Stimulated activated CD8-positive, alpha-beta memory T cell treated with anti-CD3 and anti-CD28 coated beads, Interleukin-2, amount 100 ng/mL, for 1 hour (primary cell): ENCODE measurements at regions not wholly inside any gene's neighbourhood (a gene's known extent, or its start where the extent isn't known, plus 50 kb on each side); places are given as distances from the start of the nearest gene placed in this dataset.
"Not testable (repeated sequence)": the region's sequence is repeated elsewhere in the genome, so short reads cannot be mapped to it uniquely, and the experiment has no call there.

ENCODE experiments used
- DNase-seq, 2 donors: peaks; one replicate each; pipeline ENCODE4 v3.0.0-alpha.2; 2020; ENCODE audit warnings: low read depth in 2 of 2

DNA sequence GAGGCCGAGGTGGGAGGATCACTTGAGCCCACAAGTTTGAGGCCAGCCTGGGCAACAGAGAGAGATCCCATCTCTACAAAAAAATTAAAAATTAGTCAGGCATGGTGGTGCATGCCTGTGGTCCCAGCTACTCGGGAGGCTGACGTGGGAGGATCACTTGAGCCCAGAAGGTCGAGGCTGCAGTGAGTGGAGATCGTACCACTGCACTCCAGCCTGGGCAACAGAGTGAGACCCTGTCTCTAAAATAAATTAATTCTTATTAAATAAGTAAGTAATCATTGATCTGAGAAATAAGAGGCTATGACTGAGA lies 452.6 kb downstream of the SOX9 start:
- not testable (repeated sequence) for DNase-seq

GRCh38 chr17:72574675-72575510 lies 454.1 kb downstream of the SOX9 start:
- no peak for DNase-seq

DNA sequence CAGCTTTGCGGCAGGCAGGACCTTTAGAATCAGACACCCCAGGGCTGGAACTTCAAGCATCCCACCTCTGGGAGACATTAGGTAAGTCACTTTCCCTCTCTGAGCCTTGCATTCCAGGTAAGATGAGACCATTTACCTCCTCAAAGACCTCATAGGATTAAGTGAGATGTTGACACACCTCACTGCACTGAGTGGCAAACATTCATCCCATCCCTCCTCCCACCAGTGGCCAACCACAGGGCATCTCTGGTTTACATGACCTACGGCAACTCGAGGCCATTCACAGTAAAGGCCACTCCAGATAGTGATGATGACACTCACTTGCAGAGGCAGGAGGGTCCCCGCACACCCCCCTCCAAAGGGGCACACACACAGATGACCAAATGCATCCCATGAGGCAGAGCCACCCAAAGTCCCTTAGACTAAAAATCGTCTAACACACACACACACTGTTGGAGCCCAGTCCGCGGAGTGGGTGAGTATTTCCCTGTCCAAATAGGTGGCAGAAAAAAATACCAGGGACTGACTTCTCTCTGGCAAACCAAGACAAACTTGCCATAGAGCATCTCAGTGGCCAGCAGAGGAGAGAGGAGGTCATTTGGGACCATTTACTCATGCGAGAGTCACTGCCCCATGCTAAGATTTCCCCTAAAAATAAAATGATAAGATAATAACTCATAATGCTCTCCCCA lies 454.9 kb downstream of the SOX9 start:
- DNase-seq: no peak

- no peak for DNase-seq
Observed at GRCh38 chr17:72576289-72576759, 455.5 kb downstream of the SOX9 start.

DNA sequence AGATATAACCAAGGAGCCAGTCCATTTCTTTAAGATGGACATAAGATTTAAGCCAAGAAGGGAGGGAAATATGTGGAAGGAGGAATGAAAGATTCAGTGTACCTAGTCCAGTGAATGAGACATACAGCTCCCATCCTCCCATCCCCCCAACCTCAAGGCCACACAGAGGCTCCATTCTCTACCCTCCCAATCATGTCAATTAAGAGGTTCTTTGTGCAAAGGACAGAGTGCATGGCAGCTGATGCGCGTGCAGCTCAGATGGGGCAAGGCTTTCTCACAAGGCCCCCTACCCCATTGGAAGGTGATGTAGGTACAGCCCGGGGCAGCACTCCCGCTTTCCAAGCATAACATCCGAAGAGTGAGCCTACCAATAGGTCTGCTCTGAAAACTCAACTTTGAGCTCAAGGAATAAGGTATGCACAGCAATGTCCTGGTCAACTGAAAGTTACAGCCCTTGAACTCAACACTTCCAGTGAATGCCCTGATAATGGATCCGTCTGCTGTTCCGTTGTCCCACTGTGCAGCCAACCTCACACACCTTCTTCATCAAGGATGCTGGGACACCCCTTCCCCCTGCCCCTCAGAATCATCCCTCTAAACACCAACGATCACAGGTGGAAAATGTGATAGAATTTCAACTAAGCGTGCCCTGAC lies 458.1 kb downstream of the SOX9 start:
- DNase-seq: no peak

DNA sequence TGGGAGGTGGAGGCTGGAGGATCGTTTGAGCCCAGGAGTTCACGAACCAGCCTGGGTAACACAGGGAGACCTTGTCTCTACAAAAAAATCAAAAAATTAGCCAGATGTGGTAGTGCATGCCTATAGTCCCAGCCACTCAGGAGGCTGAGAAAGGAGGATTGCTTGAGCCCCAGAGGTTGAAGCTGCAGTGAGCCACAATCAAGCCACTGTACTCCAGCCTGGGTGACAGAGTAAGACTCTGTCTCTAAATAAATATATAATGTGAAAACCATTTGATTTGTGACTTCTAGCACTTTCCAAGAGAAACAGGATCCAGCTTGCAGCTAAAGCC lies 459.1 kb downstream of the SOX9 start:
- DNase-seq: no peak

DNA sequence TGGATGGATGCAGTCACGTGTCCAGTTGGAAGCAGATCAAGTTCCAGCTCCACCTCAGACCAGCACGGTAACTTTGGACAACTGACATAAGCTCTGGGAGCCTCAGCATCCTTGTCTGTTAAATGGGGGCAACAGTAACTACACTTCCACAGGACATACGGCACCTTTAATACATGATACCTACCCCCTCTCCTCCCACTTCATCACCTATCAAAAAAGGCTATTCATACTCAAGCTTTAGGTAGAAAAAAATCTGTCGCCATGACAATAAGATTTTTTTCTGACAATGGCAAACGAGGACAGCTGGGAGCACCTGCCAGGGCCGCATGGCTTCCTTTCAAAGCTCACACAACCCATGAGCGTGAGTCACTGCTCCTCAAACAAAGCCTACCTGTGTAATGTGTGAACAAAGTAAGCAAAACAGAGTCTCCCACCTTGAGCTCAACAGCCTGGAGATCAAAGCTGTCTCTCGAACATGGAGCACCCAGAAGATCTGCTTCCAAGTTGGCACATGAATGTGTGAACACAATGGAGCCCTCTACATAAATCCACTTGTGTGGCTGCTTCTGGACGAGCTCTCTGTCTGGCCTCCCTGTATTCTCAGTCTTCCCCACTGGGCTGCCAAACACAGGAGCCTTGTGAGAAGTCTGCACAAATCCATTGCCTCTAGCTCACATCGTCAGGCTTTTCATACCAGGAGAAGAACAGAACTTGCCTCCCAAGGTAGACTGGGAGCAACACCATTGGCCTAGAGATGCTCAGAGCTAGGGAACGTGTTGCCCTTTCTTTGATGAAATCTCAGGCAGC lies 459.7 kb downstream of the SOX9 start:
- no peak for DNase-seq

DNA sequence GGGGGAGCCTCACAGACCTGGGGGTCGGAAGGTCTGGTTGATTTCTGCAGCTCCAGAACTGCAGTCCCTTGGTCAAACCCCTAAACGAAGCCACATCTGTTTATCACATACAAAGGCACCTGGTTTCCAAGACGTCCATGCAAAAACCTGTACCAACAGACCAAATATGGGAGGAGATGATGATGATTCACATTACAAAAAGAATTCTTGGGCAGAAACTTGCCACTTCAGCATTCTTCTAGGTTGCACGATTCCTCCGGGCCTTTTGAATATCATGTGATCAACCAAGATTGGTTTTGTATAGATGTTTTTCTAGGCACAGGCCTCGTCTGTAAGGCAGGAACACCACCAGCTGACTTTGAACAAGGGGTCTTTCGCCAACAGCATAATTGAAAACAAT lies 466.3 kb downstream of the SOX9 start:
- DNase-seq: no peak

DNA sequence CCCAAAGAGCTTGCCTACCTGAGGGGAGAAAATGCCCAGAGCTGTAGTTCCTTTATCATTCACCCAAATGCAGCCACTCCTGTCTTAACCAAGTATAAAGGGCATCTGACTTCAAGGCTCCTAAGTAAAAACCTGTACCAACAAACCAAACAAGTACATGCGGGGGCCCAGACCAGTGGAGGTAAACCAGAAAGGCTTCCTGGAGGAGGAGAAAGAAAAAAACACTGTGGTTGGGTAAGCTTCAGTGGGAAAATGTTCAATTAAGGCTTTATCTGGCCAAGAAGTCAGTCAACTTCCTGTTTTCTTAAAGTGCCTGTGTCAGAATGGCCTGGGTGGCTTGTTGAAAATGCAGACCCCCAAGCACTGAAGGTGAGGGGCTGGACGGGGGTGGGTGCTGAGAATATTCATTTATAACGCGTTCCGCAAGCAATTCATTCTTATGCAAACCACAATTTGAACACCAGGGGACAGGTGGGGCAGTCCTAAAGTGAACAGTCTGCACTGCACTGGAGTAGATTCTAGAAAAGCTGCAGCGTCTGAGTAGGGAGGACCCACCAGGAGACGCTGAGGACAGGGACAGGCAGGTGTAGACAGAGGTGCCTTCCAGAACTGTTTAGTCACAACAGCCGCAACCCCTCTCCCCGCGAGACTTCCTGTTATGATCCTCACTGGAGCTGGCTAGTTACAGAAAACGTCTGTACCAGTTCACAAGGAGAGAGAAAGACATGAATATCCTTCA lies 467.1 kb downstream of the SOX9 start:
- no peak for DNase-seq

DNA sequence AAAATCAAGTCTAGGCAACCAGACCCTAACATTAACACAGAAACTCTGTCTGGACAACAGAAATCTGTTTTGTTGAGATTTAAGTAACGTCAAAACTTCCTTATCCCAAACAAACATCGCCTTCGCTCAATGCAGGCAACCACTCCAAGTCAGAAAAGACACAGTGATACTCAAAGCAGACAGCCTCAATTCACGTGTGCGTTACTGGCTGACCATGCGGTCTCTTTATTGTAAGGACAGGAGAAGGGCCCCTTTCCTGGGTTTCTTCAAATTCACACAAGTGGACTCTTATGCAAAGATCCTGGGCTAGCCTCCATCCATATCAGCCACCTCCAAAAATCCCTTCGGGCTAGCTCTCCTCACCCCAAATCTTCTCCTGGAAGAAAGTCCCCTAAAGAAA lies 467.7 kb downstream of the SOX9 start:
- no peak for DNase-seq

GRCh38 chr17:72588961-72589360 lies 468.1 kb downstream of the SOX9 start:
- DNase-seq: no peak

DNA sequence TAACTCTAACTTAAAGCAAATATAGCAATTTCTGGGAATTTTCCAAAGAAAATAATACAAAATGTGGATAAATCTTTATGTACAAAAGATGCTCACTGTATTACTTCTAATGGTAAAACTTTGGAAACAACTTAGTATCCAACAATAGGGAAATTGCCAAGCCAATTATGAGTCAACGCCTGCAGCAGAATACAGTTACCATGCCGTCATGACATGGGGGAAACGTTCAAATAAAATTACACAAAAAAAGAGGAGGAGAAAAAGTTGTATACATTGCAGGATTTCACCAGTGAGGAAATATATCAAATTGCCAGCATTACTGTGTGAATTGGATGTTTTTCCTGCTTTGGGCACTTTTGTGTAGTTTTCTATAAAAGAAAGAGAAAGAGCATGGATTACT lies 469.6 kb downstream of the SOX9 start:
- no peak for DNase-seq

DNA sequence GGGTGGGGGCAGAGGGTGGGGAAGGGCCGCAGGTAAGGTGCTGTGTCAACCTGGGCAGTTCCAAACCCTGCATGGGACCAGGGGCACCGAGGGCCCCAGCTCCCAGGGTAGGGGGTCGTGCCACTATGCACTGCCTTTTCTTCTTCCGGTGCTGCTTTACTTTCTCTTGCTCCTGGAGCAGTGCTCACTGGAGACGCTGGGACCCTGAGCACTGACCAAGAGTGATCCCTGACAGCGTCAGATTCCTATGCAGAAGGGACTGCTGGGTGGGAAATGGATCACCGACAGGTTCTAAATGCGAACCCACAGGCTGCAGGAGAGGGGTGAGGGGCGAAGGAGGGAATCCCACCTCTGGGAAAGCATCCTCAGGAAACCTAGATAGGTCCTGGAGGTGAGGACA lies 470.1 kb downstream of the SOX9 start:
- no peak for DNase-seq

DNA sequence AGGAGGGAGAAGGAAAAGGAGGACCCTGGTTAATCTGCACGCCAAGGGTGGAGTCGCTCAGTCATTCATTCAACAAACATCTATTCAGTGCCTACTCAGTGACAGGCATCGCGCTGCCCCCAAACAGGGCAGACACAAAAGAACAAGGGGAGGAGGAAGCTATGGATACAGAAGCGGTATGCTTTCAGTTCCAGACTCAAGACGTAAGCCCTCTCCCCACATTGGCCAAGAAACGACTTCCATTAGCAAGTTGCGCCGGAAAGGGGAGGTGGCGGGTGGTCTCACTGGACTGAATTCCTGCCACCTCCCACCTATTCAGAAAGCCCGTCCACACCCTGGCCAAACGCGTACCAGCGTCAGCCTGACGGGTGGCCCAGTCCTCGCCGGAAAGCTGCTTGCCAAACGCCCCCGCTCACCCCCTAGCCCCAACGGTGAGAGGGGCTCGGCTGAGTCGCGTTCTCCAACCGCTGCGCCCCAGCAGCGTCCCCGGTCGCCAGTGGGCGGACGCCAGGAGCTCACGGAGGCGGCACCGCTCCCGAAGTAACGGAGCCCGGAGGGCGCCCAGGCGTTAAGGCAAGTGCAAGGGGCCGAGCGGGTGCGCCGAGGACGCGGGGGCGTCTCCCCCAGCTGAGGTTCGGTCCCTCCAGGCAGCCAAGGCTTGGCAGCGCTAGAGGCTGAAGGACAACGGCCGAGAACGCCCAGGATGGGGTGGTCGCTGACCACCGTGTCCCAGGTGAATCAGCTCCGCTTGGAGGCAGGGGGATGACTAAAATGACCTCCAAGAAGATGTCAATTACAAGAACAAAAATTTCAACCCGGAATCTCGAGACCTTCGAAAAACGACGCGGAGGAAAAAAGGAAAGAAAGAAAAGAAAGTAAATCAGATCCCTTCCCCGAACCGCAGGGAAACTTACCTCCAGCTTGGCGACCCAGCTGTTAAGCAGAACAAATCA lies 470.7 kb downstream of the SOX9 start:
- no peak for DNase-seq

GRCh38 chr17:72592242-72592966 lies 471.6 kb downstream of the SOX9 start:
- peak in 1 of 2 donors; percentile 24 for DNase-seq

DNA sequence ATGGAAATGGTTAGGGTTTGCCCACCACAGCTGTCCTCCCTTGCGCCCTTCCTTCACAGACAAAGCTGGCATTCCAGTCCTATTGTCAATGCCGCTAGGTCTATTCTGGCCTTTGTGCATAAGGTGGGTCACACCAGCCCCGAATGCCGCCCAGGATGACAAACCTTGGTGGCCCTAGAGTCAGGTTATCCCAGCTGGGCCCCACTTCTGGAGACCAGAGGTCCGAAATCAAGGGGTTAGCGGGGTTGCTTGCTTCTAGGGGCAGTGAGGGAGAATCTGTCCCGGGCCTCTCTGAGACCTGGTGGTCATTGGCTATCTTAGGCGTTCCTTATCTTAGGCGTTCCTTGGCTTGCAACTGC lies 472.1 kb downstream of the SOX9 start:
- no peak for DNase-seq

DNA sequence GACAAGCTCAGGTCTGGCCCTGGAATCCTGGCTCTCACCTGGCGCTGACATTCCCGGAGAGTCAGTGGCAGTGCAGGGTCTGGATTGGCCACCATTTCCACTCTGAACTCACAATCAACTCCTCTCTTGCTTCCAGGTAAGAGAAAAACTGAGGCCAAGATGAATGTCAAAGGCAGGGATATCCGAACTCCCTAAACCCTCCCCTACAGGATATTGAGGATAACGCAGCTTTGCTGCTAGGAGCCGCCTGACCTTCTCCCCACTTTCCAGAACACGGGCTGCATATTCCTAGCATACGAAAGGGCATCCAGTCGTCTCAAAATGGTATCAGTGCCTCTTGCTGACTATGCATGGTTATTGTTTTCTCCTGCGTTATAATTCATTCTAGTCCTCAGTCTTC lies 473.4 kb downstream of the SOX9 start:
- no peak for DNase-seq
